ENCODE measurements at regions not wholly inside any gene's neighbourhood (a gene's known extent, or its start where the extent isn't known, plus 50 kb on each side); places are given as distances from the start of the nearest gene placed in this dataset.

DNA sequence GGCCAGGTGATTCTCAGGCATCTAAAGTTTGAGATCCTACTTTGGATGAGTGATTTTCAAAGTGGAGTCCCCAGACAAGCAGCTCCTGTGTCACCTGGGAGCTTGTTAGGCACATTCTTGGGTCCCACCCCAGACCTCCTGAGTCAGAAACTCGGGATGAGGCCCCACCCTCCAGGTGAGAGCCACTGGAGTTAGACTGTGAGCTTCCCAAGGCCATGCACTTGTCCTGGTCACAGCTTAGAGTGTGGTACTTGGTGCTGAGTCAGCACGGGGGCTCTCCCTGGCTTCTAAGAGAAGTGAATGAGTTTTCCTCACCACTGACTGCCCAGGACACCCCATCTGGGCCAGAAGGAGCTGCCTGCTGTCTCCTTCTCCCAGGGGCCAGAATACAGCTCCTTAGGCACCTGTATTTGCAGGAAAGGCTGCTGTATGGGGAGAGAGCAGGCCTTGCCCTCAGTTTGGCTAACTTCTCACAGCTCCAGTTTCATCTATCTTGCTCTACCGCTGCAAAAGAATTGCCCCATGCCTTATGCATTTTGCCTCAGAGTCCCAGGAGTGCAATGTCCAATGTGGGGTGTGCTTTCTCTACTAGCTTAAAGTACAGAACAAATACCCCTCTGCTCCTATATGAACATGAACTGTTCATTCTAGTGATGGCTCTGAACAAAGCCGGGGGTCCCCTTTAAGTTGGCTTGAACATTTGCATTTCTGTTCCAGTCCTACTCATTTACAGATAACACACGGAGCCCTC is 98.1 kb downstream of the PSMG1 start:
- no peak for DNase-seq
- Histone ChIP-seq H3K79me2 (ENCODE audit: insufficient read depth, low read length) (no peaks in the 10 kb centered on the region), H3K4ac (ENCODE audit: low read depth, low read length) (no peak overlapping the region), H4K8ac (replicated peaks; ENCODE audit: insufficient read length, low read depth, low read length) (no peak overlapping the region), H3K23ac (ENCODE audit: insufficient read length, low read depth, low read length) (no peak overlapping the region), H3K4me1 (ENCODE audit: insufficient read depth, low read length) (peaks cover 8% of the 10 kb centered on the region; the same call in 1 of the 2 replicates), H3K18ac (ENCODE audit: insufficient read length, low read depth, low read length) (no peak overlapping the region), H3K9me3 (ENCODE audit: control insufficient read depth, low read depth, low read length) (no peaks in the 10 kb centered on the region), H2BK12ac (ENCODE audit: insufficient read length, low read depth, low read length) (no peak overlapping the region), H3T11ph (ENCODE audit: low read length) (no peak overlapping the region), H3K23me2 (ENCODE audit: insufficient read length, low read depth, low read length, poor library complexity, severe bottlenecking) (no peaks in the 10 kb centered on the region), H2BK5ac (ENCODE audit: insufficient read length, low read length) (no peak overlapping the region), H2AK5ac (ENCODE audit: insufficient read length, low read length) (no peak overlapping the region), H3K4me2 (ENCODE audit: insufficient read depth, insufficient read length, low read length) (no peak overlapping the region), H3K27me3 (ENCODE audit: insufficient read depth, low read length) (no peaks in the 10 kb centered on the region), H2BK20ac (ENCODE audit: low read depth, low read length, poor library complexity, severe bottlenecking) (no peak overlapping the region), H3K27ac (ENCODE audit: insufficient read length, low read depth, low read length) (no peak overlapping the region), H4K91ac (ENCODE audit: insufficient read length, low read depth, low read length) (no peak overlapping the region), H3K79me1 (ENCODE audit: insufficient read depth, low read depth, low read length, poor library complexity, severe bottlenecking) (no peaks in the 10 kb centered on the region), H3K14ac (ENCODE audit: insufficient read depth, low read length) (no peak overlapping the region), H4K20me1 (ENCODE audit: control insufficient read depth, insufficient read depth, insufficient read length) (no peaks in the 10 kb centered on the region), H3K9ac (ENCODE audit: extremely low read depth, insufficient read length, low read length) (no peak overlapping the region), H2BK15ac (ENCODE audit: low read depth, low read length) (no peak overlapping the region), H2BK120ac (ENCODE audit: low read depth, low read length, poor library complexity, severe bottlenecking) (no peak overlapping the region), H4K5ac (ENCODE audit: insufficient read length, low read depth, low read length) (no peak overlapping the region), H2AFZ (ENCODE audit: low read length) (no peak overlapping the region), H3K56ac (ENCODE audit: insufficient read length, low read depth, low read length) (no peak overlapping the region)
- H3K4me1 Mint-ChIP-seq, result peaks cover 19 to 24% of the 10 kb centered on the region in 2 experiments
- H3K36me3 Mint-ChIP-seq (ENCODE audit: insufficient read depth in 1 of 3, low read depth in 3 of 3), result peaks cover 2 to 6% (median 3%) of the 10 kb centered on the region in 3 experiments; a peak in 4 of 7 replicates
- TF ChIP-seq CTCF (conservative IDR thresholded peaks at IDR 0.05), result no peak
- peaks cover 7 to 8% of the 10 kb centered on the region in 2 experiments for H3K9me3 Mint-ChIP-seq
- WGBS (ENCODE audit: extremely low coverage, insufficient read length, low lambda C conversion rate), result no CpG with 5 or more reads among the region's 5 CpGs
- peaks cover 10% of the 10 kb centered on the region for H3K27me3 Mint-ChIP-seq (ENCODE audit: low read depth)
- H3K27ac Mint-ChIP-seq, result no peak overlapping the region
- H3K4me3 Mint-ChIP-seq, result no peak overlapping the region; a peak in 1 of 5 replicates
